ENCODE measurements at regions not wholly inside any gene's neighbourhood (a gene's known extent, or its start where the extent isn't known, plus 50 kb on each side); places are given as distances from the start of the nearest gene placed in this dataset.

- peaks cover 0 to 11% (median under 1%) of the 10 kb centered on the region in 4 donors for H3K9me3 ChIP-seq (ENCODE audit: control insufficient read depth in 4 of 4, insufficient read depth in 3 of 4, low read length in 3 of 4)
- H3K4me1 ChIP-seq (ENCODE audit: control insufficient read depth in 5 of 5, insufficient read depth in 5 of 5, low read length in 5 of 5) = no peaks in the 10 kb centered on the region
- WGBS, 2 donors = 71 to 74% methylated on average over 3 of the region's 3 CpGs
- no peak overlapping the region for H3K9ac ChIP-seq (ENCODE audit: insufficient read depth in 1 of 2, low read length in 2 of 2)
- no peak for ATAC-seq (ENCODE audit: insufficient read depth, low FRiP score)
- no peak for DNase-seq
- no peak overlapping the region for H3K4me3 ChIP-seq
- H3K36me3 ChIP-seq (ENCODE audit: control insufficient read depth in 4 of 4, insufficient read depth in 4 of 4, low read length in 4 of 4) = no peaks in the 10 kb centered on the region
- no peaks in the 10 kb centered on the region for H3K27me3 ChIP-seq (ENCODE audit: control insufficient read depth in 3 of 3, insufficient read depth in 3 of 3, low read length in 2 of 3)
- no peak for TF ChIP-seq CTCF (IDR thresholded peaks at IDR 0.05; ENCODE audit: control extremely low read depth, extremely low read depth)
- no peak overlapping the region for H3K27ac ChIP-seq (ENCODE audit: low read depth in 1 of 2, low read length in 1 of 2)
Observed at GRCh38 chr5:171571663-171572062, 152.2 kb downstream of the FGF18 start.

- DNase-seq (no peak), ATAC-seq (ENCODE audit: insufficient read depth, low FRiP score) (no peak)
- Histone ChIP-seq H3K4me1 (ENCODE audit: control insufficient read depth in 5 of 5, insufficient read depth in 5 of 5, low read length in 5 of 5) (peaks cover 0 to under 1% (median 0%) of the 10 kb centered on the region in 5 donors), H3K9ac (ENCODE audit: insufficient read depth in 1 of 2, low read length in 2 of 2) (no peak overlapping the region), H3K27ac (ENCODE audit: low read depth in 1 of 2, low read length in 1 of 2) (no peak overlapping the region), H3K4me3 (no peak overlapping the region), H3K36me3 (ENCODE audit: control insufficient read depth in 4 of 4, insufficient read depth in 4 of 4, low read length in 4 of 4) (no peaks in the 10 kb centered on the region), H3K9me3 (ENCODE audit: control insufficient read depth in 4 of 4, insufficient read depth in 3 of 4, low read length in 3 of 4) (peaks cover 0 to 11% (median under 1%) of the 10 kb centered on the region in 4 donors), H3K27me3 (ENCODE audit: control insufficient read depth in 3 of 3, insufficient read depth in 3 of 3, low read length in 2 of 3) (no peaks in the 10 kb centered on the region)
- TF ChIP-seq CTCF (IDR thresholded peaks at IDR 0.05; ENCODE audit: control extremely low read depth, extremely low read depth) = no peak
- 81 to 98% methylated on average over 2 of the region's 2 CpGs for WGBS, 2 donors
Observed at GRCh38 chr5:171573021-171573420, 153.6 kb downstream of the FGF18 start.

- DNase-seq = no peak
- 87 to 93% methylated on average over 16 to 17 of the region's 17 CpGs for WGBS, 2 donors
- no peak for ATAC-seq (ENCODE audit: insufficient read depth, low FRiP score)
Observed at GRCh38 chr5:171573451-171574225, 154.2 kb downstream of the FGF18 start.

More at GRCh38 chr5:171573451-171574225, 154.2 kb downstream of the FGF18 start:
- Histone ChIP-seq H3K27ac (ENCODE audit: low read depth in 1 of 2, low read length in 1 of 2) (no peak overlapping the region), H3K4me1 (ENCODE audit: control insufficient read depth in 5 of 5, insufficient read depth in 5 of 5, low read length in 5 of 5) (peaks cover 0 to 4% (median 0%) of the 10 kb centered on the region in 5 donors), H3K4me3 (no peak overlapping the region), H3K27me3 (ENCODE audit: control insufficient read depth in 3 of 3, insufficient read depth in 3 of 3, low read length in 2 of 3) (no peaks in the 10 kb centered on the region), H3K9ac (ENCODE audit: insufficient read depth in 1 of 2, low read length in 2 of 2) (no peak overlapping the region), H3K36me3 (ENCODE audit: control insufficient read depth in 4 of 4, insufficient read depth in 4 of 4, low read length in 4 of 4) (no peaks in the 10 kb centered on the region), H3K9me3 (ENCODE audit: control insufficient read depth in 4 of 4, insufficient read depth in 3 of 4, low read length in 3 of 4) (peaks cover 0 to 9% (median under 1%) of the 10 kb centered on the region in 4 donors)
- TF ChIP-seq CTCF (IDR thresholded peaks at IDR 0.05; ENCODE audit: control extremely low read depth, extremely low read depth) = no peak

All from lung (tissue), 11 donors.